Activated gamma-delta T cell (primary cell): ENCODE measurements at regions not wholly inside any gene's neighbourhood (a gene's known extent, or its start where the extent isn't known, plus 50 kb on each side); places are given as distances from the start of the nearest gene placed in this dataset.

ENCODE experiments used
- DNase-seq: peaks from one replicate; lab custom pipeline; 2025; lab: John Stamatoyannopoulos, UW

GRCh38 chr4:26105337-26105736, 191.3 kb downstream of the SMIM20 start:
- DNase-seq, result no peak

- no peak for DNase-seq
These were observed 192.0 kb downstream of the SMIM20 start for GRCh38 chr4:26105815-26106699.

- no peak for DNase-seq
These were observed 192.8 kb downstream of the SMIM20 start for GRCh38 chr4:26106776-26107175.

GRCh38 chr4:26108054-26108453, 194.0 kb downstream of the SMIM20 start:
- no peak for DNase-seq

- DNase-seq, result no peak
These were observed 196.5 kb downstream of the SMIM20 start for GRCh38 chr4:26110493-26110892.

GRCh38 chr4:26113339-26113940, 199.4 kb downstream of the SMIM20 start:
- no peak for DNase-seq

- no peak for DNase-seq
These were observed 202.0 kb downstream of the SMIM20 start for GRCh38 chr4:26116057-26116456.

- DNase-seq, result no peak
These were observed 200.6 kb upstream of the RBPJ start for GRCh38 chr4:26120098-26120825.

GRCh38 chr4:26122690-26123089, 198.1 kb upstream of the RBPJ start:
- DNase-seq, result no peak

GRCh38 chr4:26124753-26125321, 196.0 kb upstream of the RBPJ start:
- no peak for DNase-seq

- DNase-seq, result no peak
These were observed 194.6 kb upstream of the RBPJ start for GRCh38 chr4:26126143-26126718.

- DNase-seq, result no peak
These were observed 193.8 kb upstream of the RBPJ start for GRCh38 chr4:26126994-26127393.

- DNase-seq, result no peak
These were observed 192.9 kb upstream of the RBPJ start for GRCh38 chr4:26127851-26128337.

GRCh38 chr4:26130173-26130572, 190.6 kb upstream of the RBPJ start:
- DNase-seq, result no peak

GRCh38 chr4:26130841-26131432, 189.9 kb upstream of the RBPJ start:
- no peak for DNase-seq

GRCh38 chr4:26131711-26132110, 189.1 kb upstream of the RBPJ start:
- no peak for DNase-seq

GRCh38 chr4:26132858-26133257, 188.0 kb upstream of the RBPJ start:
- DNase-seq, result no peak

GRCh38 chr4:26133840-26134239, 187.0 kb upstream of the RBPJ start:
- DNase-seq, result no peak

GRCh38 chr4:26135331-26135730, 185.5 kb upstream of the RBPJ start:
- no peak for DNase-seq

- no peak for DNase-seq
These were observed 184.2 kb upstream of the RBPJ start for GRCh38 chr4:26136615-26137014.

GRCh38 chr4:26137288-26137687, 183.5 kb upstream of the RBPJ start:
- no peak for DNase-seq
